HG03565 (cell line): ENCODE measurements at regions not wholly inside any gene's neighbourhood (a gene's known extent, or its start where the extent isn't known, plus 50 kb on each side); places are given as distances from the start of the nearest gene placed in this dataset.

ENCODE experiments used
- ATAC-seq: cut with Tn5 transposase; IDR thresholded peaks from one replicate; pipeline ENCODE4 v1.9.1; 2021; ENCODE audit warnings: mild to moderate bottlenecking, moderate library complexity; ENCODE audit not compliant: unreplicated experiment

GRCh38 chr10:78357141-78358063 lies 323.7 kb downstream of the RPS24 start:
- ATAC-seq, result no peak

- ATAC-seq, result no peak
Observed at GRCh38 chr10:78358351-78358750, 324.7 kb downstream of the RPS24 start.

GRCh38 chr10:78358982-78359381 lies 325.3 kb downstream of the RPS24 start:
- ATAC-seq, result no peak

GRCh38 chr10:78359640-78360091 lies 326.0 kb downstream of the RPS24 start:
- no peak for ATAC-seq

GRCh38 chr10:78360284-78360683 lies 326.6 kb downstream of the RPS24 start:
- ATAC-seq, result no peak

- no peak for ATAC-seq
Observed at GRCh38 chr10:78361031-78361430, 327.4 kb downstream of the RPS24 start.

GRCh38 chr10:78362406-78363022 lies 328.9 kb downstream of the RPS24 start:
- ATAC-seq, result no peak

GRCh38 chr10:78363190-78363589 lies 329.5 kb downstream of the RPS24 start:
- no peak for ATAC-seq

- no peak for ATAC-seq
Observed at GRCh38 chr10:78365694-78366093, 332.0 kb downstream of the RPS24 start.

- ATAC-seq, result no peak
Observed at GRCh38 chr10:78366663-78367411, 333.2 kb downstream of the RPS24 start.

GRCh38 chr10:78367751-78368150 lies 334.1 kb downstream of the RPS24 start:
- no peak for ATAC-seq

- no peak for ATAC-seq
Observed at GRCh38 chr10:78371136-78371535, 337.5 kb downstream of the RPS24 start.

- ATAC-seq, result no peak
Observed at GRCh38 chr10:78372806-78373205, 339.1 kb downstream of the RPS24 start.

- no peak for ATAC-seq
Observed at GRCh38 chr10:78374331-78375028, 340.8 kb downstream of the RPS24 start.

- no peak for ATAC-seq
Observed at GRCh38 chr10:78375854-78376785, 342.5 kb downstream of the RPS24 start.

- ATAC-seq, result no peak
Observed at GRCh38 chr10:78377356-78377755, 343.7 kb downstream of the RPS24 start.

- no peak for ATAC-seq
Observed at GRCh38 chr10:78378192-78378591, 344.5 kb downstream of the RPS24 start.

GRCh38 chr10:78381107-78381506 lies 347.4 kb downstream of the RPS24 start:
- no peak for ATAC-seq

GRCh38 chr10:78382047-78382446 lies 348.4 kb downstream of the RPS24 start:
- ATAC-seq, result no peak

GRCh38 chr10:78382772-78383171 lies 349.1 kb downstream of the RPS24 start:
- ATAC-seq, result no peak
